HL-60/S4 (cell line): ENCODE measurements at regions not wholly inside any gene's neighbourhood (a gene's known extent, or its start where the extent isn't known, plus 50 kb on each side); places are given as distances from the start of the nearest gene placed in this dataset.
"Not testable (repeated sequence)": the region's sequence is repeated elsewhere in the genome, so short reads cannot be mapped to it uniquely, and the experiment has no call there.

Source experiments
- in situ Hi-C: fragments of 300-500 bp; cut with MboI; formaldehyde crosslinking; loops from 2 replicates; pipeline ENCODE4 v1.14.3; 2022; ENCODE audit warnings: low sequenced_read_pairs

GRCh38 chr7:51973939-51974338 is 657.3 kb upstream of the COBL start:
- in situ Hi-C loops: no loop called here

DNA sequence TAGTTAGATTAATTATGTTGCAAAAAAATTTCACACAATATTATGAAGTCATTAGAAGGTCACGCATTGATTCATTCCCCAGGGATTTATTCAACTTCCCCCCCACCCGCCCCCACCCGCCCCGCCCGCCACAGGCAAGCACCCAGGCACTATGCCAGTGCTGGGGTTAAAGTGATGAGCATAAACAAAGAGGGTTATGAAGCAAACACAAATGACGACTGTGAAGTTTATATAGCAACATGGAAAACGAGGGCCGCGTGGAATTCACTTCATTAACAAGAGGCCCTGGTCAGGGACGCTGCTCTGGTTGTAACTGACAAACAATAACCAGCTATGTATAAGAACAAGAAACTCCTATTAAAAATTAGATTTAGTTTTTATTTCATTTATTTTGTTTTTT is 656.5 kb upstream of the COBL start:
- in situ Hi-C loops: no loop called here

GRCh38 chr7:51970961-51971665 is 654.5 kb upstream of the COBL start:
- in situ Hi-C loops: no loop called here

DNA sequence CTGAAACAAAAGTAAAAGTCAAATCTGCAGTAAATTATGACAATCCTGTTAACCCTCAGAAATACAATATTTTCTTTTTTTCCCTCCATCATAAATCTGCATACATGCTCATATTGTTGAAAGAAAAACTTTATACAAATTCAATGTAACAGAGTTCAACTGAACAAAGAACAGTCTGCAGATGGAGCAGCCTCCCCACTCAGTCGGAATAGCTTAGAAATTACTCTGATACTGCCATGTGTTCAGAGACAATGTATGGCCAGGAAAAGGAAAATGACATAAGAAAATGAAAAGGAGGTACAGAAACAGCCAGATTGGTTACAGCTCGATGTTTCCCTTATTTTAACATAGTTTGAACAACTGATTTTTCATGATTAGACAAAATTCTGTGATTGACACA is 651.9 kb upstream of the COBL start:
- in situ Hi-C loops: no loop called here

- in situ Hi-C loops: no loop called here
Observed at GRCh38 chr7:51965454-51965853, 648.8 kb upstream of the COBL start.

- in situ Hi-C loops: no loop called here
Observed at GRCh38 chr7:51961804-51962203, 645.2 kb upstream of the COBL start.

- in situ Hi-C loops: no loop called here
Observed at GRCh38 chr7:51950813-51951212, 634.2 kb upstream of the COBL start.

DNA sequence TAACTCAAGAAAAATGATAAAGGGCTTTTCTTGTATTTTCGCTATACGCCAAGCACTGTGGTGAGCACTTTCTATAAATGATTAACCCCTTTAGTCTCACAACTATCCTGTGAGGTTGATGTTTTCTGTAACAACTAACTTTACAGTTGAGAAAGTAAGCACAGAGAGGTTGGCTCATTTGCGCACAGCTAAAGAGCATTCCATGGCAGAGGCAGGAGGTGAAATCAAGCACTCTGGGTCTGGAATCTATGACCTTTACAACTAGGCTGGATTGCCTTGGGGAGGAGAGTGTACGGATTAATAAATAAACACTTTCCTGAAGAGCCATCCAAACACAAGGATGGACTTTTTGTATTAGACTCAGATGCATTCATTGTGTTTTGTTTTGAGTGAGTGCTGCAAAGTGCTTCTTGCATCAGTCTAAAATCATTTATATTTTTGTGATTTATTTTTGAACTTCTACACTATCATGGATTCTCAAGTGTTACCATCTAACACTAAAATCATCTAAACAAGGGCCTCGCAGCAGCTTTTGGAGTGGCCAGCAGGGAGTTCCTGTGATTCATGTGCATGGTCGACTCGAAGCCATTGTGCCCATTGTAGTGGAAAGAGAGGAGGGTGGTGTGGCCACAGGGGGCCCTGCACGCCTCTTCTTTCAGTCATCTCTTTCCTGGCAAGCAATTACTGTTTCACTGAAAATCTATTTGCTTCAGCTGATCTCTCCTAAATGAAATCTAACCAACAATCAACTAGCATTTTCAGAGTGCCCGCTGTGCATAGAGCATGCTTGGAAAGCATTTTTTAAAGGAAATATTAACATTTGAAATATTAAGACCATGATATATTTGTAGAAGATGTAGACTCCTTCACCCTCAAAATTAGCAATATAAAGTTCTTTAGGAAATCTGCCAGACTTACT is 633.4 kb upstream of the COBL start:
- in situ Hi-C loops: no loop called here

GRCh38 chr7:51930834-51931233 is 614.2 kb upstream of the COBL start:
- in situ Hi-C loops: no loop called here

GRCh38 chr7:51929818-51930217 is 613.2 kb upstream of the COBL start:
- in situ Hi-C loops: no loop called here

GRCh38 chr7:51927738-51928137 is 611.1 kb upstream of the COBL start:
- in situ Hi-C loops: no loop called here

DNA sequence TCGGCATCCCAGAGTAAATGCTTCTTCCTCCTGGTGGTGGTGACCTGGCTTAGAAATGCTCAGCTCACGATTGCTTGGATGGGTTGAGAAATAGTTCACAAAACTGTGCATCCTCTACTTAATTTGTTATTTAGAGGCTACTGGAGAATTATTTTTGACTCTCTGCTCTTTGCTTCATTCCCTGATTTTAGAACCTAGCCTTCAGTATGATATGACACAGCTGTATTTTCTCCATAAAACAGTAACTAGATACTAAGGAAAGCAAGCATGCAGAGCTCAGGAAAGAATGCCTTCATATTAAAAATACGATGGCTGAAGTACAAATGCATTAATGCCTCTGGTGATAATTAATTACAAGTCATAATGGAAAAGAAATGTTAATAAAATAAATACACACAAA is 602.0 kb upstream of the COBL start:
- in situ Hi-C loops: no loop called here

- in situ Hi-C loops: no loop called here
Observed at GRCh38 chr7:51901489-51901840, 584.9 kb upstream of the COBL start.

DNA sequence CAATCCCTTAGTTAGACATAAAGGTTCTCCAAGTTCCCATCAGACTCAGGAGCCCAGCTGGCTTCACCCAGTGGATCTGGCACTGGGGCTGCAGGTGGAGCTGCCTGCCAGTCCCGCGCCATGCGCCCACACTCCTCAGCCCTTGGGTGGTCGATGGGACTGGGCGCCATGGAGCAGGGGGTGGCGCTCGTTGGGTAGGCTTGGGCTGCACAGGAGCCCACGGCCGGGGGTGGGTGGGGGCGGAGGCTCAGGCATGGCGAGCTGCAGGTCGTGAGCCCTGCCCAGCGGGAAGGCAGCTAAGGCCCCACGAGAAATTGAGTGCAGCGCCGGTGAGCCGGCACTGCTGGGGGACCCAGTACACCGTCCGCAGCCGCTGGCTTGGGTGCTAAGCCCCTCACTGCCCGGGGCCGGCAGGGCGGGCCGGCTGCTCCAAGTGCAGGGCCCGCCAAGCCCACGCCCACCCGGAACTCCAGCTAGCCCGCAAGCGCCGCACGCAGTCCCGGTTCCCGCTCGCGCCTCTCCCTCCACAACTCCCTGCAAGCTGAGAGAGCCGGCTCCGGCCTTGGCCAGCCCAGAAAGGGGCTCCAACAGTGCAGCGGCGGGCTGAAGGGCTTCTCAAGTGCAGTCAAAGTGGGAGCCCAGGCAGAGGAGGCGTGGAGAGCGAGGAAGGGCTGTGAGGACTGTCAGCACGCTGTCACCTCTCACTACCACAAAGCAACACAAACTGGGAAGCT is 584.3 kb upstream of the COBL start:
- in situ Hi-C loops: not testable (repeated sequence)

DNA sequence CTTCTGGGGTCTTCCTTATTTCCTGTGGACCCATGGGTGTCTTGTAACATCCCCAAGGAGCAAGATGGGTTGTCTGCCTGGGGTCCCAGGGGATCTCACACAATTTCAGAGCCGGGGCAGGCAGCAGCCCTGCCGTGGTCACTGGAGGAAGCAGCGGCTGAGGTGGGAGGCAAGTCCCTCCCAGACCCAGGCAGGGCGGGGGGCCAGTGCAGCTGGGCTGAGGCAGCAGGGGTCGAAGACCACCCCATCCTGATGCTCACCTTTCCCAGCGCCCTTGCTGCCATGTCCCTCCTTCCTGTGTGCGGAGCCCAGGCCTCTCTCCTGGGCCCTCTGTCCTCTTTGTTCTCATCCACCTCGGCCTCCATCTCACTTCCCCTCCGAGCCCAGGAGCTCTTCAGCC is 583.0 kb upstream of the COBL start:
- in situ Hi-C loops: no loop called here

GRCh38 chr7:51882412-51882811 is 565.8 kb upstream of the COBL start:
- in situ Hi-C loops: no loop called here

GRCh38 chr7:51881309-51881708 is 564.7 kb upstream of the COBL start:
- in situ Hi-C loops: no loop called here

GRCh38 chr7:51878865-51879264 is 562.3 kb upstream of the COBL start:
- in situ Hi-C loops: no loop called here

- in situ Hi-C loops: no loop called here
Observed at GRCh38 chr7:51869452-51869851, 552.8 kb upstream of the COBL start.

DNA sequence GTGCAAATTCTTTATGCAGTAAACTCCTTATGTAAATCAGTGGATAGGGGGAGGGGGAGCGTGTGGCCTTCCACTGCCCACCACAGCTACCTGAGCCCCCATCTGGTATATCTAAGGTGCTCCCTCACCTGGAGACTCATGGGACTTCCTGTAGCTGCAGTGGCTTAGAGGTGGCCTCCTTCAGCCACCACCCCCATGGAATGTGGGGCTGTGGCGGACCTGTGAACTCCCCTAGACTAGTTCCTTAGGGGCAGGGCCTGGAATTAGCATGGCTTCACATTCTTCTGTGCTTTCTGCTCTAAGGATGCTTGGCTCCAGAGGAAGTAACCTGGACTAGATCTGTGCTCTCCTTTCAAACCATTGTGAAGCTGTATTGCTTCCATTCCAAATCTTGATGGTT is 550.5 kb upstream of the COBL start:
- in situ Hi-C loops: no loop called here

- in situ Hi-C loops: no loop called here
Observed at GRCh38 chr7:51860305-51860704, 543.7 kb upstream of the COBL start.

GRCh38 chr7:51850126-51850525 is 533.5 kb upstream of the COBL start:
- in situ Hi-C loops: no loop called here
